B cell (primary cell): ENCODE measurements at regions not wholly inside any gene's neighbourhood (a gene's known extent, or its start where the extent isn't known, plus 50 kb on each side); places are given as distances from the start of the nearest gene placed in this dataset.

Experiments
- EZH2 ChIP-seq: IDR thresholded peaks from 2 replicates; pipeline ENCODE4 v1.6.1; 2012; ENCODE audit warnings: borderline replicate concordance, low read depth, mild to moderate bottlenecking, moderate library complexity, low read length; ENCODE audit not compliant: insufficient read depth, poor library complexity, severe bottlenecking
- TF ChIP-seq, protein P1 (sequence below): fragments of 200-600 bp; IDR thresholded peaks from one replicate; pipeline ENCODE4 v1.8.0; 2022; ENCODE audit warnings: antibody characterized with exemption, mild to moderate bottlenecking

DNA sequence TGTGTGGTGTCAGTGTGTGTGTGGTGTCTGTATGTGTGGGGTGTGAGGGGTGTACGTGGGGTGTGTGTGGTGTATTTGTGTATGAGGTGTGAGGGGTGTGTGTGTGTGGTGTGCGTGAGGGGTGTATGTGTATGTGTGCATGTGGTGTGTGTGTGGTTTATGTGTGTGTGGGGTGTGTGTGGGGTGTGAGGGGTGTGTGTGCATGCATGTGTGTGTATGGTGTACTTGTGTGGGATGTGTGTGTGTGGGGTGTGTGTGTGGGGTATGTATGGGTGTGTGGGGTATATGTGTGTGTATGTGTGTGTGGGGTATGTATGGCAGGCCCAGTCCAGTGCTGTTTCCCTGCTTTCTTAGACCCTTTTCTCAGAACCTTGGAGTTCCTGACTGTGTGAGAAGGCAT is 83.3 kb downstream of the PTTG1 start:
- TF ChIP-seq, protein P1, sequence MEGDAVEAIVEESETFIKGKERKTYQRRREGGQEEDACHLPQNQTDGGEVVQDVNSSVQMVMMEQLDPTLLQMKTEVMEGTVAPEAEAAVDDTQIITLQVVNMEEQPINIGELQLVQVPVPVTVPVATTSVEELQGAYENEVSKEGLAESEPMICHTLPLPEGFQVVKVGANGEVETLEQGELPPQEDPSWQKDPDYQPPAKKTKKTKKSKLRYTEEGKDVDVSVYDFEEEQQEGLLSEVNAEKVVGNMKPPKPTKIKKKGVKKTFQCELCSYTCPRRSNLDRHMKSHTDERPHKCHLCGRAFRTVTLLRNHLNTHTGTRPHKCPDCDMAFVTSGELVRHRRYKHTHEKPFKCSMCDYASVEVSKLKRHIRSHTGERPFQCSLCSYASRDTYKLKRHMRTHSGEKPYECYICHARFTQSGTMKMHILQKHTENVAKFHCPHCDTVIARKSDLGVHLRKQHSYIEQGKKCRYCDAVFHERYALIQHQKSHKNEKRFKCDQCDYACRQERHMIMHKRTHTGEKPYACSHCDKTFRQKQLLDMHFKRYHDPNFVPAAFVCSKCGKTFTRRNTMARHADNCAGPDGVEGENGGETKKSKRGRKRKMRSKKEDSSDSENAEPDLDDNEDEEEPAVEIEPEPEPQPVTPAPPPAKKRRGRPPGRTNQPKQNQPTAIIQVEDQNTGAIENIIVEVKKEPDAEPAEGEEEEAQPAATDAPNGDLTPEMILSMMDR, result no peak
- TF ChIP-seq EZH2, result no peak
